ENCODE measurements at regions not wholly inside any gene's neighbourhood (a gene's known extent, or its start where the extent isn't known, plus 50 kb on each side); places are given as distances from the start of the nearest gene placed in this dataset.
A peak's percentile ranks its signal among the peaks of the same experiment; 100 is the strongest.

DNA sequence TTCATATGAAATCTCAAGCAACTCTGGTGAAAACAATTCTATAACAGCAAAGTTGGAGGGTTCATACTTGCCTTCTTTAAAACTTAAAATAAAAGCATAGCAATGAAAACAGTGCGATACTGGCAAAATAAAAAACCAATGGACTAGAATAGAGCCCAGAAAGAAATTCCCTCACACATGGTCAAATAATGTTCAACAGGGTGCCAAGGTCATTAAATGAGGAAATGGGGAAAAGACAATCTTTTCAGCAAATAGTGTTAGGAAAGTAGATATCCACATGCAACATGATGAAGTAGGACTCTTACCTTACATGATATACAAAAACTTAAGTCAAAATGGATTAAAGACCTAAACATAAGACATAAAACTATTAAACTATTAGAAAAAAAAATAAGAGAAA, 970.2 kb upstream of the AGA start:
- no peak overlapping the region for H3K4me2 ChIP-seq (ENCODE audit: low read depth, low read length)
- DNase-seq, result no peak
- no peaks in the 10 kb centered on the region for H3K79me2 ChIP-seq (ENCODE audit: low read length)
- H3K4me1 ChIP-seq (ENCODE audit: low read length), result 0 out of 2 replicates have a peak, but pooled peaks cover 7% of the 10 kb centered on the region
- no peaks in the 10 kb centered on the region for H4K20me1 ChIP-seq (ENCODE audit: insufficient read depth, low read length)
- no peaks in the 10 kb centered on the region for H3K36me3 ChIP-seq (replicated peaks; ENCODE audit: insufficient read depth, low read length)
- H3K27me3 ChIP-seq (replicated peaks; ENCODE audit: insufficient read depth, low read length), result no peaks in the 10 kb centered on the region
- no peak overlapping the region for H3K9ac ChIP-seq (ENCODE audit: low read length)
- TF ChIP-seq EZH2phosphoT487 (IDR thresholded peaks at IDR 0.05; ENCODE audit: low read length) (no peak), EZH2 (optimal IDR thresholded peaks at IDR 0.05; ENCODE audit: low read depth, low read length) (no peak)
- no peak overlapping the region for H3K4me3 ChIP-seq (ENCODE audit: low read length)
- no peaks in the 10 kb centered on the region for H3K9me3 ChIP-seq (replicated peaks; ENCODE audit: insufficient read depth, low read length)
- no peaks in the 10 kb centered on the region for H3K9me2 ChIP-seq (replicated peaks; ENCODE audit: insufficient read depth, low read length)
- H3K27ac ChIP-seq (ENCODE audit: low read length), result no peak overlapping the region
- no peak overlapping the region for H2AFZ ChIP-seq (ENCODE audit: low read length)
- no peaks in the 10 kb centered on the region for H3F3A ChIP-seq (ENCODE audit: insufficient read depth, low read length)

DNA sequence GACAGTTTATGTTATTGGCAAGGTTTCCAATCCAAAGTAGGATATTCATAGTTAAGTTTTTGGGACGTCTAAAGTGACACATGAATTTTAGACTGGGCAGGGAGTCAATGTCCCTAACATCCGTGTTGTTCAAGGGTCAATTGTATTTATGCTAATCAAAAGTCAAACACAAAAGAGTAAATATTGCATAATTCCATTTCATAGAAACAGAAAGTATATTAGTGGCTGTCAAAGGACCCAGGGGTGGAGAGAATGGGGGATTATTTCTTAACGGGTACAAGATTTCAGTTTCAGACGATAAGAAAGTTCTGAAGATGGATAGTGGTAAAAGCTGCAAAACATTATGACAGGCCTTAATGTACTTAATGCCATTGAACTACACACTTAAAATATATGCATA, 971.8 kb upstream of the AGA start:
- Histone ChIP-seq H3K27ac (ENCODE audit: low read length) (no peak overlapping the region), H3K9me2 (replicated peaks; ENCODE audit: insufficient read depth, low read length) (no peaks in the 10 kb centered on the region), H3K79me2 (ENCODE audit: low read length) (no peaks in the 10 kb centered on the region), H2AFZ (ENCODE audit: low read length) (no peak overlapping the region), H3K27me3 (replicated peaks; ENCODE audit: insufficient read depth, low read length) (no peaks in the 10 kb centered on the region), H4K20me1 (ENCODE audit: insufficient read depth, low read length) (no peaks in the 10 kb centered on the region), H3K4me3 (ENCODE audit: low read length) (no peak overlapping the region), H3K9ac (ENCODE audit: low read length) (no peak overlapping the region), H3F3A (ENCODE audit: insufficient read depth, low read length) (no peaks in the 10 kb centered on the region), H3K4me1 (ENCODE audit: low read length) (0 out of 2 replicates have a peak, but pooled peaks cover 7% of the 10 kb centered on the region), H3K4me2 (ENCODE audit: low read depth, low read length) (no peak overlapping the region), H3K36me3 (replicated peaks; ENCODE audit: insufficient read depth, low read length) (no peaks in the 10 kb centered on the region), H3K9me3 (replicated peaks; ENCODE audit: insufficient read depth, low read length) (no peaks in the 10 kb centered on the region)
- peak; percentile 34 for DNase-seq
- TF ChIP-seq EZH2 (optimal IDR thresholded peaks at IDR 0.05; ENCODE audit: low read depth, low read length) (no peak), EZH2phosphoT487 (IDR thresholded peaks at IDR 0.05; ENCODE audit: low read length) (no peak)
- TF ChIP-seq, protein P1, sequence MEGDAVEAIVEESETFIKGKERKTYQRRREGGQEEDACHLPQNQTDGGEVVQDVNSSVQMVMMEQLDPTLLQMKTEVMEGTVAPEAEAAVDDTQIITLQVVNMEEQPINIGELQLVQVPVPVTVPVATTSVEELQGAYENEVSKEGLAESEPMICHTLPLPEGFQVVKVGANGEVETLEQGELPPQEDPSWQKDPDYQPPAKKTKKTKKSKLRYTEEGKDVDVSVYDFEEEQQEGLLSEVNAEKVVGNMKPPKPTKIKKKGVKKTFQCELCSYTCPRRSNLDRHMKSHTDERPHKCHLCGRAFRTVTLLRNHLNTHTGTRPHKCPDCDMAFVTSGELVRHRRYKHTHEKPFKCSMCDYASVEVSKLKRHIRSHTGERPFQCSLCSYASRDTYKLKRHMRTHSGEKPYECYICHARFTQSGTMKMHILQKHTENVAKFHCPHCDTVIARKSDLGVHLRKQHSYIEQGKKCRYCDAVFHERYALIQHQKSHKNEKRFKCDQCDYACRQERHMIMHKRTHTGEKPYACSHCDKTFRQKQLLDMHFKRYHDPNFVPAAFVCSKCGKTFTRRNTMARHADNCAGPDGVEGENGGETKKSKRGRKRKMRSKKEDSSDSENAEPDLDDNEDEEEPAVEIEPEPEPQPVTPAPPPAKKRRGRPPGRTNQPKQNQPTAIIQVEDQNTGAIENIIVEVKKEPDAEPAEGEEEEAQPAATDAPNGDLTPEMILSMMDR (IDR thresholded peaks at IDR 0.05; ENCODE audit: low read length), result no peak

DNA sequence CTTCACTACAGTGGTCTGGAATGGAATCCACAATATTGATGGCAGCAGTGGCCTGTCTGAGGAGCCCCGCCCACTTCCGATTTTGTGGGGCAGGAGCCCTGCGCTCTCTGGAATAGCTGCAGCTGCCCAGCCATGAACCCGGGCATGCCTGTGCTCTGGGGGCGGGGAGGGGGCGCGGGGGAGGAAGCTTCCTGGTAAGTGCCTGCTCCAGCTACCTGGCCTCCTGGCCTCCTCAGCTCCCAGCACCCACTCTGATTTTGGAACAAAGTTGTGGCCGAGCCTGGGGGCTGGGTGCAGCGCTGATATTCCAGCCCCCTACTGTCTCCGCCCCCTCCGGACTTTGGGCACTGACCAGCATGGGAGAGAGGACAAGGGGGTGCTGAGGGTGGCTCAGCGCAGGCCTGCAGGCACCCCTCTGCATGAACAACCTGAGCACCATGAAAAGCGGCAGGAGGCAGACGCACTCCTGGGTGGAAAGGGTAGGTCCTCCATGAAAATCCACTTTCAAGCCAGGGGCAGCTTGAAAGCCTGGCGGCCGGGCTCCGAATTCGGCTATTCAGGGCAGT, 972.7 kb upstream of the AGA start:
- TF ChIP-seq, protein P1 (IDR thresholded peaks at IDR 0.05; ENCODE audit: low read length), result no peak
- no peak for TF ChIP-seq EZH2 (optimal IDR thresholded peaks at IDR 0.05; ENCODE audit: low read depth, low read length)
- no peak for TF ChIP-seq EZH2phosphoT487 (IDR thresholded peaks at IDR 0.05; ENCODE audit: low read length)
- no peak overlapping the region for H3K4me2 ChIP-seq (ENCODE audit: low read depth, low read length)
- H3K9me2 ChIP-seq (replicated peaks; ENCODE audit: insufficient read depth, low read length), result no peaks in the 10 kb centered on the region
- no peak overlapping the region for H3K4me3 ChIP-seq (ENCODE audit: low read length)
- no peaks in the 10 kb centered on the region for H3K27me3 ChIP-seq (replicated peaks; ENCODE audit: insufficient read depth, low read length)
- no peak for DNase-seq
- no peak overlapping the region for H3K9ac ChIP-seq (ENCODE audit: low read length)
- no peaks in the 10 kb centered on the region for H3F3A ChIP-seq (ENCODE audit: insufficient read depth, low read length)
- H3K4me1 ChIP-seq (ENCODE audit: low read length), result 0 out of 2 replicates have a peak, but pooled peaks cover 7% of the 10 kb centered on the region
- no peak overlapping the region for H3K27ac ChIP-seq (ENCODE audit: low read length)
- H3K9me3 ChIP-seq (replicated peaks; ENCODE audit: insufficient read depth, low read length), result no peaks in the 10 kb centered on the region
- no peaks in the 10 kb centered on the region for H4K20me1 ChIP-seq (ENCODE audit: insufficient read depth, low read length)
- no peak overlapping the region for H2AFZ ChIP-seq (ENCODE audit: low read length)
- no peaks in the 10 kb centered on the region for H3K79me2 ChIP-seq (ENCODE audit: low read length)
- no peaks in the 10 kb centered on the region for H3K36me3 ChIP-seq (replicated peaks; ENCODE audit: insufficient read depth, low read length)

DNA sequence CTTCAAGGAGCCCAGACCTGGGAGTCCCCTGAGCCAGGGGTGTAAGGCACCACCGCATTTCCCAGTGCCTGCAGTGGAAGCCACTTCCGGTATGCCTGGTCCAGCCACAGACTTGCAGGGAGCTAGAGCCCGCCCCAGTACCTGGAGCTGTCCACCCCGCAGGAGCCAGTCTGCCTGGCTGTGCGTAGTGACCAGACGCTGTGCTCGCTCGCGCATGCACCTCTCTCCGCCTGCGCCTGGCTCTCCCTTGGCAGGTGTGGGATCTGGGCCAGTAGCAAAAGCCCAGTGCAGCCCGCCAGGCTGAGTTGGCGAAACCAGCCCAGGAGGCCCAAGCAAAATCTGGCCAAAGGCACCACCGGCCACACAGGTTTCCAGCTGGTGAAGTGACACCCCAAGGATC, 973.7 kb upstream of the AGA start:
- Histone ChIP-seq H3K9me2 (replicated peaks; ENCODE audit: insufficient read depth, low read length) (no peaks in the 10 kb centered on the region), H3K79me2 (ENCODE audit: low read length) (no peaks in the 10 kb centered on the region), H3K9ac (ENCODE audit: low read length) (no peak overlapping the region), H3K9me3 (replicated peaks; ENCODE audit: insufficient read depth, low read length) (no peaks in the 10 kb centered on the region), H3K27ac (ENCODE audit: low read length) (no peak overlapping the region), H3K27me3 (replicated peaks; ENCODE audit: insufficient read depth, low read length) (no peaks in the 10 kb centered on the region), H3K36me3 (replicated peaks; ENCODE audit: insufficient read depth, low read length) (no peaks in the 10 kb centered on the region), H2AFZ (ENCODE audit: low read length) (no peak overlapping the region), H3K4me1 (ENCODE audit: low read length) (0 out of 2 replicates have a peak, but pooled peaks cover 7% of the 10 kb centered on the region), H3K4me2 (ENCODE audit: low read depth, low read length) (no peak overlapping the region), H3K4me3 (ENCODE audit: low read length) (no peak overlapping the region), H3F3A (ENCODE audit: insufficient read depth, low read length) (no peaks in the 10 kb centered on the region), H4K20me1 (ENCODE audit: insufficient read depth, low read length) (no peaks in the 10 kb centered on the region)
- no peak for TF ChIP-seq EZH2phosphoT487 (IDR thresholded peaks at IDR 0.05; ENCODE audit: low read length)
- TF ChIP-seq, protein P1 (IDR thresholded peaks at IDR 0.05; ENCODE audit: low read length), result no peak
- no peak for TF ChIP-seq EZH2 (optimal IDR thresholded peaks at IDR 0.05; ENCODE audit: low read depth, low read length)
- no peak for DNase-seq

All from MM.1S (cell line).